A549 (cell line): ENCODE measurements at regions not wholly inside any gene's neighbourhood (a gene's known extent, or its start where the extent isn't known, plus 50 kb on each side); places are given as distances from the start of the nearest gene placed in this dataset.

ENCODE experiments used
- CBX8 ChIP-seq: fragments of 200-600 bp; sonication (generic); IDR thresholded peaks from 2 replicates; pipeline ENCODE4 v1.6.1; 2016
- JUN ChIP-seq, 2 experiments: fragments of >200 bp; sonication (Bioruptor Twin); formaldehyde crosslinking; IDR thresholded peaks; 2 replicates in 1 of 2; 3 replicates in 1 of 2; pipeline ENCODE4 v1.6.1; 2016 to 2017
- KDM1A ChIP-seq: fragments of 200-600 bp; sonication (generic); IDR thresholded peaks from 2 replicates; pipeline ENCODE4 v1.6.1; 2016; ENCODE audit warnings: low read depth, mild to moderate bottlenecking
- MAFK ChIP-seq: fragments of 450-650 bp; IDR thresholded peaks from 2 replicates; pipeline ENCODE4 v1.6.1; 2014; ENCODE audit not compliant: partially characterized antibody
- PHF8 ChIP-seq: fragments of 200-600 bp; sonication (generic); IDR thresholded peaks from 2 replicates; pipeline ENCODE4 v1.6.1; 2016; ENCODE audit warnings: low read depth, mild to moderate bottlenecking, antibody characterized with exemption, moderate library complexity, borderline replicate concordance
- POLR2A ChIP-seq: IDR thresholded peaks from 2 replicates; pipeline ENCODE4 v1.6.1; 2012; ENCODE audit warnings: mild to moderate bottlenecking, low read length
- RAD21 ChIP-seq, 2 experiments: fragments of >200 bp in 1 of 2; sonication (Bioruptor Twin) in 1 of 2; formaldehyde crosslinking in 1 of 2; IDR thresholded peaks in 1 of 2; conservative IDR thresholded peaks in 1 of 2; 2 replicates in 1 of 2; 3 replicates in 1 of 2; pipeline ENCODE4 v1.6.1; 2012 to 2018; ENCODE audit warnings: inconsistent platforms in 1 of 2
- SMC3 ChIP-seq: fragments of >200 bp; sonication (Bioruptor Twin); formaldehyde crosslinking; IDR thresholded peaks from 3 replicates; pipeline ENCODE4 v1.6.1; 2018; ENCODE audit warnings: inconsistent platforms
- ZSCAN20 ChIP-seq: fragments of 250-450 bp; sonication (Bioruptor Pico); IDR thresholded peaks from 2 replicates; pipeline ENCODE4 v1.8.0; 2022; ENCODE audit warnings: mild to moderate bottlenecking, moderate library complexity
- TF ChIP-seq, protein P1 (sequence below): fragments of >200 bp; sonication (Bioruptor Twin); formaldehyde crosslinking; IDR thresholded peaks from 3 replicates; pipeline ENCODE4 v1.5.1; 2016

DNA sequence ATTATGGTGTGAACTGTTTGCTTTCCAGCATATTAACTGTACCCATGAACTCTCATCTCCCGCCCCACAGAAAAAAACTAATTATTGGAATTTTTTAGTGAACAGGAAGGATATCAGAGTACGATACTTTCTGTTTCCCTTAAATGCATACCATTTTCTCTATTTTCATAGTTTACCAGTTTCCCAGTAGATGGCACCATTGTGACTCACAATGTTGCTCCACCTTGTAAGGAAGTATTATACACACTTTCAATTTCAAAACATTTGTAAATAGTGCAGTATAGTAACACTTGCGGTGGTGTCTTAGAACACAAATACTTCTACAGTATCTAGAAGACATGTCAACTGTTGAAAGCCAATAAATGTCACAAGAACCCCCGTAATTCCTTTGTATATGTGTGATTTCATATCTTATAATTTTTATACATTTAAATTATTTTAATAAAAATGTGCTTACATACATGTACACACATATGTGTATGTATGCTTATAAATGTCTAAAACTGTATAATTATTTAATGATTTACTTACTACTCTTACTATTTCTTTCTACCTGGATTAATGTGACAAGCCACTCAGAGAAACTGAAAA, 167.3 kb downstream of the SLIT2 start:
- TF ChIP-seq, protein P1, sequence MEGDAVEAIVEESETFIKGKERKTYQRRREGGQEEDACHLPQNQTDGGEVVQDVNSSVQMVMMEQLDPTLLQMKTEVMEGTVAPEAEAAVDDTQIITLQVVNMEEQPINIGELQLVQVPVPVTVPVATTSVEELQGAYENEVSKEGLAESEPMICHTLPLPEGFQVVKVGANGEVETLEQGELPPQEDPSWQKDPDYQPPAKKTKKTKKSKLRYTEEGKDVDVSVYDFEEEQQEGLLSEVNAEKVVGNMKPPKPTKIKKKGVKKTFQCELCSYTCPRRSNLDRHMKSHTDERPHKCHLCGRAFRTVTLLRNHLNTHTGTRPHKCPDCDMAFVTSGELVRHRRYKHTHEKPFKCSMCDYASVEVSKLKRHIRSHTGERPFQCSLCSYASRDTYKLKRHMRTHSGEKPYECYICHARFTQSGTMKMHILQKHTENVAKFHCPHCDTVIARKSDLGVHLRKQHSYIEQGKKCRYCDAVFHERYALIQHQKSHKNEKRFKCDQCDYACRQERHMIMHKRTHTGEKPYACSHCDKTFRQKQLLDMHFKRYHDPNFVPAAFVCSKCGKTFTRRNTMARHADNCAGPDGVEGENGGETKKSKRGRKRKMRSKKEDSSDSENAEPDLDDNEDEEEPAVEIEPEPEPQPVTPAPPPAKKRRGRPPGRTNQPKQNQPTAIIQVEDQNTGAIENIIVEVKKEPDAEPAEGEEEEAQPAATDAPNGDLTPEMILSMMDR, result peak; percentile 50
- TF ChIP-seq SMC3, result peak; percentile 49
- TF ChIP-seq JUN (IDR thresholded peaks at IDR 0.05), result no peak
- TF ChIP-seq PHF8, result no peak
- no peak for TF ChIP-seq POLR2A
- no peak for TF ChIP-seq ZSCAN20
- no peak for TF ChIP-seq CBX8
- no peak for TF ChIP-seq KDM1A
- TF ChIP-seq MAFK, result no peak
- peak in 1 of 2 experiments; percentile 48; a peak in 3 of 5 replicates for TF ChIP-seq RAD21 (conservative IDR thresholded peaks at IDR 0.05 in 1 of 2, IDR thresholded peaks at IDR 0.05 in 1 of 2)
